ENCODE measurements at regions not wholly inside any gene's neighbourhood (a gene's known extent, or its start where the extent isn't known, plus 50 kb on each side); places are given as distances from the start of the nearest gene placed in this dataset.

DNA sequence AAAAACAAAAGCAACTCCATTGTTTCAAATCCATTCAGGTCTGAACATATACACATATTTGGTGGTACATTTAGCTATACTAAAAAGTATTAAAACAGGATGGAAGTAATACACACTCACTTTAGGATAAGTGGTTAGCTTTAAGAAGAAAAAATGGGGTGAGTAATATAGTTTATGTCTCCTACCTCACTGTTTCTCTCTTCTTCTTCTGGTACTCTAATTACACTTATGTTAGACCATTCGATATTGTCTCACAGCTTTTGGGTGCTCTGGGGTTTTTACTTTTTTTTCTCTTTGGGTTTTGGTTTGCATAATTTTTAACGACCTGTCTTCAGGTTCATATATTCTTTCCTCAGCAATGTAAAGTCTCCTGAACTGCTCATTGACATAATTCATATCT is 75.4 kb upstream of the AKAP13 start:
- H3K27ac Mint-ChIP-seq (ENCODE audit: unreplicated experiment), result no peak overlapping the region
- no peaks in the 10 kb centered on the region for H3K36me3 Mint-ChIP-seq (ENCODE audit: unreplicated experiment)
- peaks cover 8% of the 10 kb centered on the region for H3K4me1 Mint-ChIP-seq (ENCODE audit: unreplicated experiment)
- no peak overlapping the region for H3K4me3 Mint-ChIP-seq (ENCODE audit: unreplicated experiment)
- H3K27me3 Mint-ChIP-seq (ENCODE audit: unreplicated experiment), result no peaks in the 10 kb centered on the region
- no peak for DNase-seq (ENCODE audit: extremely low spot score, unreplicated experiment)
- TF ChIP-seq, protein P1, sequence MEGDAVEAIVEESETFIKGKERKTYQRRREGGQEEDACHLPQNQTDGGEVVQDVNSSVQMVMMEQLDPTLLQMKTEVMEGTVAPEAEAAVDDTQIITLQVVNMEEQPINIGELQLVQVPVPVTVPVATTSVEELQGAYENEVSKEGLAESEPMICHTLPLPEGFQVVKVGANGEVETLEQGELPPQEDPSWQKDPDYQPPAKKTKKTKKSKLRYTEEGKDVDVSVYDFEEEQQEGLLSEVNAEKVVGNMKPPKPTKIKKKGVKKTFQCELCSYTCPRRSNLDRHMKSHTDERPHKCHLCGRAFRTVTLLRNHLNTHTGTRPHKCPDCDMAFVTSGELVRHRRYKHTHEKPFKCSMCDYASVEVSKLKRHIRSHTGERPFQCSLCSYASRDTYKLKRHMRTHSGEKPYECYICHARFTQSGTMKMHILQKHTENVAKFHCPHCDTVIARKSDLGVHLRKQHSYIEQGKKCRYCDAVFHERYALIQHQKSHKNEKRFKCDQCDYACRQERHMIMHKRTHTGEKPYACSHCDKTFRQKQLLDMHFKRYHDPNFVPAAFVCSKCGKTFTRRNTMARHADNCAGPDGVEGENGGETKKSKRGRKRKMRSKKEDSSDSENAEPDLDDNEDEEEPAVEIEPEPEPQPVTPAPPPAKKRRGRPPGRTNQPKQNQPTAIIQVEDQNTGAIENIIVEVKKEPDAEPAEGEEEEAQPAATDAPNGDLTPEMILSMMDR (IDR thresholded peaks at IDR 0.05), result no peak
- no peaks in the 10 kb centered on the region for H3K9me3 Mint-ChIP-seq (ENCODE audit: unreplicated experiment)

DNA sequence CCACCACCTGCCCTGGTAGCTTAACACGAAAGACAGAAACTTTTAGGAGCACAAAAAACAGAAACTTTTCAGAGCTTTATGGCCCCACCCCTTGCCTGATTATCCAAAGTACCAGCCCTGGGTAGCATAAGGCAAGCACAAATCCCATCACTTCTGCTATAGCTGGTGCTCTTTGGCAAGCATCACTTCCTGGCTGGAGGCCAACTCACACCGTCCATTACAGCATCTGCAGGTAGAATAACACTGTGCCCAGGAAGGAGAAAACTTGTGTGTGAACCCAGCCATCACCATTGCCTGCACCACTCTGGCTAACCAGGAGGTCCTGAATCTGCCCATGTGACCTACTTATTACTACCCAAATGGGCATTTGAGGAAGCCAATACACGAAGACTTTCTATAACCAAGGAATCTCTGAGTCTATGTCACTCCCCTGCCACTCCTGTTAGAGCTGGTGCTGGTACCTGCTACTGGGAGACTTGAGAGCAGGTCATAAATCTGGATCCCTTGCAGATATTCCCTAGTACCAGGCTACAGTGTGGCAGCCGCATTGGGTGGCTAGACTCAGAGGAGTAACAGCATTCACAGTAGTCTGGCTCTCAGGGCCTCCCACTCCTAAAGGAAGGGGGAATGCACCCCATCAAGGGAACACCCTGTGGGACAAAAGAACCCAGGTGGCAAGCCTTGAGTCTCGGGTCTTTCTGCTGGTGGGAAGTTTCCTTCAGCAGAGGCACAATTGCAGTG is 73.3 kb upstream of the AKAP13 start:
- Mint-ChIP-seq H3K9me3 (ENCODE audit: unreplicated experiment) (no peaks in the 10 kb centered on the region), H3K4me3 (ENCODE audit: unreplicated experiment) (no peak overlapping the region), H3K27me3 (ENCODE audit: unreplicated experiment) (no peaks in the 10 kb centered on the region), H3K27ac (ENCODE audit: unreplicated experiment) (no peak overlapping the region), H3K4me1 (ENCODE audit: unreplicated experiment) (peaks cover 16% of the 10 kb centered on the region), H3K36me3 (ENCODE audit: unreplicated experiment) (no peaks in the 10 kb centered on the region)
- DNase-seq (ENCODE audit: extremely low spot score, unreplicated experiment), result no peak
- TF ChIP-seq, protein P1 (IDR thresholded peaks at IDR 0.05), result no peak

- H3K4me3 Mint-ChIP-seq (ENCODE audit: unreplicated experiment), result no peak overlapping the region
- no peak for DNase-seq (ENCODE audit: extremely low spot score, unreplicated experiment)
- peaks cover 22% of the 10 kb centered on the region for H3K4me1 Mint-ChIP-seq (ENCODE audit: unreplicated experiment)
- TF ChIP-seq, protein P1 (IDR thresholded peaks at IDR 0.05), result no peak
- no peaks in the 10 kb centered on the region for H3K9me3 Mint-ChIP-seq (ENCODE audit: unreplicated experiment)
- H3K36me3 Mint-ChIP-seq (ENCODE audit: unreplicated experiment), result no peaks in the 10 kb centered on the region
- H3K27ac Mint-ChIP-seq (ENCODE audit: unreplicated experiment), result no peak overlapping the region
- no peaks in the 10 kb centered on the region for H3K27me3 Mint-ChIP-seq (ENCODE audit: unreplicated experiment)
Measured at GRCh38 chr15:85307687-85308045, 72.7 kb upstream of the AKAP13 start.

GRCh38 chr15:85311647-85312046 is 68.8 kb upstream of the AKAP13 start:
- Mint-ChIP-seq H3K9me3 (ENCODE audit: unreplicated experiment) (no peaks in the 10 kb centered on the region), H3K27me3 (ENCODE audit: unreplicated experiment) (no peaks in the 10 kb centered on the region), H3K4me3 (ENCODE audit: unreplicated experiment) (no peak overlapping the region), H3K36me3 (ENCODE audit: unreplicated experiment) (no peaks in the 10 kb centered on the region), H3K4me1 (ENCODE audit: unreplicated experiment) (peaks cover 55% of the 10 kb centered on the region), H3K27ac (ENCODE audit: unreplicated experiment) (peak overlapping the region; percentile 97)
- TF ChIP-seq, protein P1 (IDR thresholded peaks at IDR 0.05), result no peak
- no peak for DNase-seq (ENCODE audit: extremely low spot score, unreplicated experiment)

DNA sequence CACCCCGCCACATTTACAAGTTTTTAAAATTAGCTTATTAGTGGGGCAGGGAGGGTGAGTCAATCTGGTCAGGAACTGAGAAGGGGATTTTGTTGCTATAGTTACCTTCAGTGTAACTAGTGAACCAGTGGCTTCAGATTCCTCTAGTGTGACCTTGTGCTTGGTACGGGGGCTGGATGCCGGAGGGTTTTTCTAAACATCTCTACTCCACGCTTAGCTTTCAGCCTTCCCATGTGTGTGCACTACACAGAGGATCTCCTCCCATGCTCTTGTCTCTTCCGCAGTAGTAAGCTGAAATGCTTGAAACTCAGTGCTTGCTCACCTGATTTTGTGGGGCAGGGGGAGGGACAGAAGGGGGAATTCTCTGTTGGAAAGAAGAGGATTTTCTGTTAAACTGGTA is 67.9 kb upstream of the AKAP13 start:
- DNase-seq (ENCODE audit: extremely low spot score, unreplicated experiment), result no peak
- H3K27me3 Mint-ChIP-seq (ENCODE audit: unreplicated experiment), result no peaks in the 10 kb centered on the region
- H3K4me1 Mint-ChIP-seq (ENCODE audit: unreplicated experiment), result peaks cover 60% of the 10 kb centered on the region
- TF ChIP-seq, protein P1 (IDR thresholded peaks at IDR 0.05), result no peak
- peak overlapping the region; percentile 97 for H3K27ac Mint-ChIP-seq (ENCODE audit: unreplicated experiment)
- H3K4me3 Mint-ChIP-seq (ENCODE audit: unreplicated experiment), result peak overlapping the region; percentile 16
- no peaks in the 10 kb centered on the region for H3K36me3 Mint-ChIP-seq (ENCODE audit: unreplicated experiment)
- H3K9me3 Mint-ChIP-seq (ENCODE audit: unreplicated experiment), result no peaks in the 10 kb centered on the region

Measured in osteocyte (in vitro differentiated cells).